Transverse colon (tissue), 4 donors: ENCODE measurements at regions not wholly inside any gene's neighbourhood (a gene's known extent, or its start where the extent isn't known, plus 50 kb on each side); places are given as distances from the start of the nearest gene placed in this dataset.
A peak's percentile ranks its signal among the peaks of the same experiment; 100 is the strongest.

Experiments
- DNase-seq: peaks from one replicate; pipeline ENCODE4 v3.0.0-alpha.2; 2019
- H3K27ac ChIP-seq, 4 donors: fragments of 200-600 bp; sonication (generic); 2 replicates each; pipeline ENCODE4 v1.5.1; 2016 to 2018; ENCODE audit warnings: inconsistent platforms in 4 of 4
- H3K27me3 ChIP-seq: fragments of 200-600 bp; sonication (generic); 2 replicates; pipeline ENCODE4 v1.5.1; 2017; ENCODE audit warnings: inconsistent platforms
- H3K36me3 ChIP-seq, 4 donors: fragments of 200-600 bp; sonication (generic); 2 replicates each; pipeline ENCODE4 v1.5.1; 2017 to 2019; ENCODE audit warnings: inconsistent platforms in 4 of 4
- H3K4me1 ChIP-seq, 4 donors: fragments of 200-600 bp; sonication (generic); 2 replicates each; pipeline ENCODE4 v1.5.1; 2017 to 2020; ENCODE audit warnings: inconsistent platforms in 4 of 4
- H3K4me3 ChIP-seq, 4 donors: fragments of 200-600 bp; sonication (generic); 1 replicate in 1 of 4; 2 replicates in 3 of 4; pipeline versions ENCODE4 v1.5.1 to v1.6.1; 2017 to 2019; ENCODE audit warnings: inconsistent platforms in 4 of 4
- H3K9me3 ChIP-seq, 2 donors: fragments of 200-600 bp; sonication (generic); 2 replicates each; pipeline ENCODE4 v1.5.1; 2017 to 2019; ENCODE audit warnings: inconsistent platforms in 2 of 2
- CTCF ChIP-seq, 5 experiments: fragments of 200-600 bp in 3 of 5; fragments of 450-650 bp in 2 of 5; sonication (generic) in 3 of 5; IDR thresholded peaks; 1 replicate in 2 of 5; 2 replicates in 3 of 5; pipeline ENCODE4 v1.5.1; 2016 to 2017; ENCODE audit warnings: antibody characterized with exemption in 5 of 5, inconsistent platforms in 3 of 5, mild to moderate bottlenecking in 2 of 5, moderate library complexity in 1 of 5
- EP300 ChIP-seq: sonication (generic); formaldehyde crosslinking; IDR thresholded peaks from one replicate; pipeline ENCODE4 v1.6.1; 2017; ENCODE audit warnings: antibody characterized with exemption, low read depth
- POLR2A ChIP-seq: fragments of 450-650 bp; IDR thresholded peaks from one replicate; pipeline ENCODE4 v1.6.1; 2016; ENCODE audit warnings: antibody characterized with exemption, mild to moderate bottlenecking, moderate library complexity
- POLR2AphosphoS5 ChIP-seq, 3 donors: sonication (generic); formaldehyde crosslinking; IDR thresholded peaks; one replicate each; pipeline ENCODE4 v1.6.1; 2016; ENCODE audit warnings: antibody characterized with exemption in 3 of 3
- WGBS, 2 donors: methylation state at CpG; one replicate each; pipeline ENCODE4 v1.1.5; 2018; ENCODE audit warnings: low coverage in 1 of 2; 5-methylcytosine and 5-hydroxymethylcytosine counted together
- in situ Hi-C, 4 donors: fragments of 200-750 bp; cut with MboI; loops; one replicate each; pipeline versions ENCODE4 v1.15.0 to v1.15.1; 2017; ENCODE audit warnings: low sequenced_read_pairs in 3 of 4, low pct_ligation_motif_present in 1 of 4, low pct_unique_long_range_greater_than_20kb in 1 of 4
- intact Hi-C: fragments of 100-400 bp; cut with DNase I; formaldehyde crosslinking; loops from one replicate; pipeline ENCODE4 v1.15.1; 2023; ENCODE audit warnings: low total_unique reads

GRCh38 chr3:104598848-104599511 lies 767.7 kb upstream of the ALCAM start:
- Histone ChIP-seq H3K4me1 (peaks cover 0 to 6% (median 0%) of the 10 kb centered on the region in 4 donors), H3K4me3 (no peak overlapping the region), H3K9me3 (no peaks in the 10 kb centered on the region), H3K27ac (no peak overlapping the region), H3K36me3 (no peaks in the 10 kb centered on the region), H3K27me3 (no peaks in the 10 kb centered on the region)
- DNase-seq, result no peak
- TF ChIP-seq POLR2A (no peak), CTCF (IDR thresholded peaks at IDR 0.05) (no peak), POLR2AphosphoS5 (IDR thresholded peaks at IDR 0.05) (no peak), EP300 (no peak)
- 37 to 69% methylated on average over 4 to 6 of the region's 6 CpGs for WGBS, 2 donors
- in situ Hi-C loops (no loop called here), intact Hi-C loops (no loop called here)

GRCh38 chr3:104604326-104605010 lies 762.2 kb upstream of the ALCAM start:
- intact Hi-C loops, result no loop called here
- 55 to 61% methylated on average over 3 of the region's 3 CpGs for WGBS, 2 donors
- no peaks in the 10 kb centered on the region for H3K9me3 ChIP-seq
- no peak for DNase-seq
- no peaks in the 10 kb centered on the region for H3K4me1 ChIP-seq
- H3K27me3 ChIP-seq, result no peaks in the 10 kb centered on the region
- H3K4me3 ChIP-seq, result no peak overlapping the region
- in situ Hi-C loops, result loop anchor here in 1 of 4 donors (25.0 kb wide), 1 partner anchor 758 kb away; the partner anchor contains the start of gene ALCAM
- no peak overlapping the region for H3K27ac ChIP-seq
- TF ChIP-seq EP300 (no peak), CTCF (IDR thresholded peaks at IDR 0.05) (no peak), POLR2AphosphoS5 (IDR thresholded peaks at IDR 0.05) (no peak), POLR2A (no peak)
- H3K36me3 ChIP-seq, result no peaks in the 10 kb centered on the region

GRCh38 chr3:104606812-104607211 lies 759.9 kb upstream of the ALCAM start:
- in situ Hi-C loops, result loop anchor here in 1 of 4 donors (25.0 kb wide), 1 partner anchor 755 kb away; the partner anchor contains the start of gene ALCAM
- intact Hi-C loops, result no loop called here
- no peak for DNase-seq
- no peak overlapping the region for H3K4me3 ChIP-seq
- TF ChIP-seq CTCF (IDR thresholded peaks at IDR 0.05), result no peak
- no peaks in the 10 kb centered on the region for H3K4me1 ChIP-seq
- H3K27me3 ChIP-seq, result no peaks in the 10 kb centered on the region
- 21 to 41% methylated on average over 2 of the region's 2 CpGs for WGBS, 2 donors
- no peaks in the 10 kb centered on the region for H3K9me3 ChIP-seq
- H3K27ac ChIP-seq, result no peak overlapping the region
- H3K36me3 ChIP-seq, result no peaks in the 10 kb centered on the region

- DNase-seq, result no peak
- no peaks in the 10 kb centered on the region for H3K36me3 ChIP-seq
- in situ Hi-C loops (loop anchor here in 1 of 4 donors (25.0 kb wide), 1 partner anchor 751 kb away; the partner anchor contains the start of gene ALCAM), intact Hi-C loops (no loop called here)
- H3K4me1 ChIP-seq, result no peaks in the 10 kb centered on the region
- H3K9me3 ChIP-seq, result no peaks in the 10 kb centered on the region
- TF ChIP-seq EP300 (no peak), POLR2AphosphoS5 (IDR thresholded peaks at IDR 0.05) (peak in 1 of 3 donors; percentile 17), CTCF (IDR thresholded peaks at IDR 0.05) (peak in 3 of 5 experiments; percentile 11 to 14 (median 14)), POLR2A (no peak)
- no peak overlapping the region for H3K27ac ChIP-seq
- H3K4me3 ChIP-seq, result no peak overlapping the region
- no peaks in the 10 kb centered on the region for H3K27me3 ChIP-seq
- WGBS, 2 donors, result 38 to 51% methylated on average over 4 of the region's 4 CpGs
These were observed 755.7 kb upstream of the ALCAM start for GRCh38 chr3:104610730-104611652.
